ENCODE measurements at regions not wholly inside any gene's neighbourhood (a gene's known extent, or its start where the extent isn't known, plus 50 kb on each side); places are given as distances from the start of the nearest gene placed in this dataset.

DNA sequence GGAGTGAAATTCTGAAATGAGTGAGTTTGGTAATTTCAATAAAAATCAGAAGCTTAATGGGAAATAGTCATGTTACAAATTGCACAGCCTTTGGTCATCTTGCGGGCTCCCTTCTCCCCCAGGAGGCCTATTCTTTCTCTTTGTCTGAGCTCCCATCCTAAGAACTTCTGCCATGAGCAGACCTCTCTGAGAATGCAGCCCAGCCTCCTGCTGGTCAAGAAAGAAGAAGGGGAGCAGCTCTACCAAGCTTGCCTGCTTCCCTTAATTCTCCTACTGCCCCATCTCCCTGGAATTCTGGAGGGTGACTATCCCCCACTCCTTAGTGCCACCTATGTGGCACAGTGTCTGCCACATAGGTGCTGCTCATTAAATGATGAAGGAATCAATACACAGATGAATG is 300.7 kb upstream of the DAB1 start:
- Histone ChIP-seq H3K9me3 (replicated peaks in 1 of 2; ENCODE audit: control insufficient read depth in 1 of 2, insufficient read depth in 1 of 2, low read length in 2 of 2) (peaks cover 0 to 2% of the 10 kb centered on the region in 2 donors), H4K20me1 (ENCODE audit: insufficient read depth, low read length) (no peaks in the 10 kb centered on the region), H3K27me3 (ENCODE audit: control insufficient read depth in 2 of 2, insufficient read depth in 2 of 2, low read length in 2 of 2) (no peaks in the 10 kb centered on the region), H3K27ac (ENCODE audit: low read depth in 1 of 2, low read length in 2 of 2) (no peak overlapping the region), H3K36me3 (replicated peaks in 1 of 2; ENCODE audit: control insufficient read depth in 1 of 2, insufficient read depth in 2 of 2, low read length in 2 of 2) (no peaks in the 10 kb centered on the region), H3K4me1 (ENCODE audit: control insufficient read depth in 1 of 2, insufficient read depth in 2 of 2, low read length in 2 of 2) (no peaks in the 10 kb centered on the region), H2AFZ (ENCODE audit: insufficient read depth, low read depth, low read length, poor library complexity, severe bottlenecking) (no peak overlapping the region), H3K4me2 (replicated peaks; ENCODE audit: extremely low read depth, low read length, poor library complexity, severe bottlenecking) (no peak overlapping the region), H3K79me2 (ENCODE audit: insufficient read depth, low read length) (no peaks in the 10 kb centered on the region), H3K9ac (ENCODE audit: insufficient read depth, low read length, poor library complexity, severe bottlenecking) (no peak overlapping the region), H3K4me3 (replicated peaks in 1 of 3; ENCODE audit: low read depth in 2 of 3, low read length in 3 of 3) (no peak overlapping the region)
- Mint-ChIP-seq H3K36me3 (no peaks in the 10 kb centered on the region), H3K4me3 (no peak overlapping the region), H3K4me1 (no peaks in the 10 kb centered on the region), H3K27me3 (ENCODE audit: low read depth in 3 of 3) (peaks cover 0 to 2% (median 0%) of the 10 kb centered on the region in 3 donors), H3K9me3 (peaks cover 0 to 6% (median 1%) of the 10 kb centered on the region in 7 donors), H3K27ac (no peak overlapping the region)
- DNase-seq = no peak
- no CpG with 5 or more reads among the region's 1 CpG for WGBS (ENCODE audit: insufficient coverage)
- intact Hi-C loops (cut with micrococcal nuclease) = no loop called here
- TF ChIP-seq, protein P1, sequence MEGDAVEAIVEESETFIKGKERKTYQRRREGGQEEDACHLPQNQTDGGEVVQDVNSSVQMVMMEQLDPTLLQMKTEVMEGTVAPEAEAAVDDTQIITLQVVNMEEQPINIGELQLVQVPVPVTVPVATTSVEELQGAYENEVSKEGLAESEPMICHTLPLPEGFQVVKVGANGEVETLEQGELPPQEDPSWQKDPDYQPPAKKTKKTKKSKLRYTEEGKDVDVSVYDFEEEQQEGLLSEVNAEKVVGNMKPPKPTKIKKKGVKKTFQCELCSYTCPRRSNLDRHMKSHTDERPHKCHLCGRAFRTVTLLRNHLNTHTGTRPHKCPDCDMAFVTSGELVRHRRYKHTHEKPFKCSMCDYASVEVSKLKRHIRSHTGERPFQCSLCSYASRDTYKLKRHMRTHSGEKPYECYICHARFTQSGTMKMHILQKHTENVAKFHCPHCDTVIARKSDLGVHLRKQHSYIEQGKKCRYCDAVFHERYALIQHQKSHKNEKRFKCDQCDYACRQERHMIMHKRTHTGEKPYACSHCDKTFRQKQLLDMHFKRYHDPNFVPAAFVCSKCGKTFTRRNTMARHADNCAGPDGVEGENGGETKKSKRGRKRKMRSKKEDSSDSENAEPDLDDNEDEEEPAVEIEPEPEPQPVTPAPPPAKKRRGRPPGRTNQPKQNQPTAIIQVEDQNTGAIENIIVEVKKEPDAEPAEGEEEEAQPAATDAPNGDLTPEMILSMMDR (IDR thresholded peaks at IDR 0.05) = no peak

DNA sequence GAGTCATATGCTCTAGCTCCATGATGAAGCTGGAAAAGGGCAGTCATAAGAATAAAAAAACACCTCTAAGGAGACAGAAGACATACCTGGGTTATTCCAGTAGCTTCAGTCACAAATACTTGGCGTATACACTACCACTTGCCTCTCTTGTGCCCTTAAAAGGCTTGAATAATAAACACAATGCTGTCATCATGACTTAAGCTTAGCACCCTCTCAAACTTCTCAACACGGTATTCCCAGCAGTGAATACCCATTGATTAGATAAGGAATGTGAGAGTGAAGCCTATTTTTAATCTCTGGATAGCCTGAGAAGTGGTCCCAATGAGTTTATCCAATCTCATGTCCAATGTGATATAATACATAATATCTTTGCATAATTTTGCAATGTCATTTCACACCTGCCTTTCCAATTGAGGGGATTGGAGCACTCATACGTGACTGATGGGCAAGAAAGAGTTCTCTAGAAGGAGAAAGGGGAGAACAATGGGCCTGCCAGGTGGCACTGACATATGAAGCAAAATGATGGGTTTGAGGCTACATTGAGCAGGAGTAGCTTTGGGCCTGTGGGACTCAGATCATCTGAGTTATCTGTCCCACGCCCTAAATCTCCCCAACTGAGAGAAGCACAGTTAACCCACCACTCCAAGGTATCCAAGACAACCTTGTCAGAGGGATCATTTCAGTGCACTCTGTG is 298.6 kb upstream of the DAB1 start:
- WGBS (ENCODE audit: insufficient coverage) = 81% methylated on average over 2 of the region's 4 CpGs
- no peaks in the 10 kb centered on the region for H3K4me1 Mint-ChIP-seq
- peaks cover 0 to 6% (median 0%) of the 10 kb centered on the region in 7 donors for H3K9me3 Mint-ChIP-seq
- TF ChIP-seq, protein P1 (IDR thresholded peaks at IDR 0.05) = no peak
- Histone ChIP-seq H3K4me2 (replicated peaks; ENCODE audit: extremely low read depth, low read length, poor library complexity, severe bottlenecking) (no peak overlapping the region), H3K4me3 (replicated peaks in 1 of 3; ENCODE audit: low read depth in 2 of 3, low read length in 3 of 3) (no peak overlapping the region), H3K9ac (ENCODE audit: insufficient read depth, low read length, poor library complexity, severe bottlenecking) (no peak overlapping the region), H3K27ac (ENCODE audit: low read depth in 1 of 2, low read length in 2 of 2) (no peak overlapping the region), H3K4me1 (ENCODE audit: control insufficient read depth in 1 of 2, insufficient read depth in 2 of 2, low read length in 2 of 2) (no peaks in the 10 kb centered on the region), H2AFZ (ENCODE audit: insufficient read depth, low read depth, low read length, poor library complexity, severe bottlenecking) (no peak overlapping the region), H3K36me3 (replicated peaks in 1 of 2; ENCODE audit: control insufficient read depth in 1 of 2, insufficient read depth in 2 of 2, low read length in 2 of 2) (no peaks in the 10 kb centered on the region), H3K9me3 (replicated peaks in 1 of 2; ENCODE audit: control insufficient read depth in 1 of 2, insufficient read depth in 1 of 2, low read length in 2 of 2) (no peaks in the 10 kb centered on the region), H3K79me2 (ENCODE audit: insufficient read depth, low read length) (no peaks in the 10 kb centered on the region), H3K27me3 (ENCODE audit: control insufficient read depth in 2 of 2, insufficient read depth in 2 of 2, low read length in 2 of 2) (no peaks in the 10 kb centered on the region), H4K20me1 (ENCODE audit: insufficient read depth, low read length) (no peaks in the 10 kb centered on the region)
- no peaks in the 10 kb centered on the region for H3K36me3 Mint-ChIP-seq
- intact Hi-C loops (cut with micrococcal nuclease) = no loop called here
- no peak for DNase-seq
- H3K27me3 Mint-ChIP-seq (ENCODE audit: low read depth in 3 of 3) = peaks cover 0 to 2% (median 2%) of the 10 kb centered on the region in 3 donors
- no peak overlapping the region for H3K27ac Mint-ChIP-seq
- H3K4me3 Mint-ChIP-seq = no peak overlapping the region
